Spleen (tissue), 7 donors: ENCODE measurements at regions not wholly inside any gene's neighbourhood (a gene's known extent, or its start where the extent isn't known, plus 50 kb on each side); places are given as distances from the start of the nearest gene placed in this dataset.

Experiments used
- CTCF ChIP-seq, 11 experiments: fragments of 200-600 bp in 7 of 11; fragments of 450-650 bp in 4 of 11; sonication (generic) in 4 of 11; IDR thresholded peaks in 8 of 11; conservative IDR thresholded peaks in 3 of 11; 1 replicate in 7 of 11; 2 replicates in 4 of 11; pipeline versions ENCODE4 v1.4.0 to v1.8.0; 2016 to 2021; ENCODE audit warnings: antibody characterized with exemption in 11 of 11, inconsistent platforms in 4 of 11, mild to moderate bottlenecking in 1 of 11
- POLR2A ChIP-seq, 3 donors: fragments of 450-650 bp; IDR thresholded peaks; one replicate each; pipeline ENCODE4 v1.5.1; 2017; ENCODE audit warnings: antibody characterized with exemption in 3 of 3, mild to moderate bottlenecking in 1 of 3
- POLR2AphosphoS5 ChIP-seq, 3 donors: sonication (generic); formaldehyde crosslinking; IDR thresholded peaks; one replicate each; pipeline ENCODE4 v1.5.1; 2017; ENCODE audit warnings: antibody characterized with exemption in 3 of 3
- donor health status: DM: no; HTN: no; CAD: no; lungs with moderate emphysema.
- donor health status: DM: no; HTN: no; CAD: no.
- donor health status: DM: no; HTN: no; CAD: no.

DNA sequence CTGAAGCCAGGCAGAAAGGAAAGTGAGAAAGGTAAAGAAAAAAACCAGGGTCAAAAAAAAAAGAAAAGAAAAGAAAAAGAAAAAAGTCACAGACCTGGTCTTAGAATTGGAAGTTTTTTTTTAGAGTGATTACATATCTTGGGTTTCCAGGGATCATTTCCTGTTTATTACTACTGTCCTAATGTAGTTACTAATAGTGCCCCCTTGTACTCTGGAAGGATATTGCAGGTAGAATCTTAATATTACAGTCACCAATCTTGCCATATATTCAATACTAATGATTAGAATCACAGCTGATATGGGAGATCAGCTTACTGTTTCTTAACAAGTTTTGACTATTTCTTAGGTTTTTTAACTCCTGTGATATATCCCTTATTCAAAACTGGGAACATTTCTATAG, 543.2 kb upstream of the CDH6 start:
- TF ChIP-seq CTCF (IDR thresholded peaks at IDR 0.05 in 8 of 11, conservative IDR thresholded peaks at IDR 0.05 in 3 of 11) (no peak), POLR2A (IDR thresholded peaks at IDR 0.05) (no peak), POLR2AphosphoS5 (IDR thresholded peaks at IDR 0.05) (no peak)
